ENCODE measurements at regions not wholly inside any gene's neighbourhood (a gene's known extent, or its start where the extent isn't known, plus 50 kb on each side); places are given as distances from the start of the nearest gene placed in this dataset.
A peak's percentile ranks its signal among the peaks of the same experiment; 100 is the strongest.
"Not testable (repeated sequence)": the region's sequence is repeated elsewhere in the genome, so short reads cannot be mapped to it uniquely, and the experiment has no call there.

DNA sequence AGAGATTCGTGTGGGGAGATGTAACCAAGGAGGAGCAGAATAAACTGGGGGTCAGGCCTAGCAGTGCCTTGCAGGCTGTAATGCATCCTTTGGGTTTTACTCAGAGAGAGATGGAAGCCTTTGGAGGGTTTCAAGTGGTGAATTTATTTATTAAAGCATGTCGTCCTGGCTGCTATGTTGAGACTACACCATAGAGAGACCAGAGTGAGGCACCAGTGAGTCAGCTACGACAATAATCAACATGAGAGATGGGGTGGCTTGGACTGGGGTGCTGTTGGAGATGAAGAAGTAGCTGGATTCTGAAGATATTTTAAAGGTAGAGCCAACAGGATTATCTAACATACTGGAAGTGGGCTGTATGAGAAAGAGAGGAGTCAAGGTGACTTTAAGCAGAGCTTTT lies 335.3 kb upstream of the ARHGEF26 start:
- TF ChIP-seq, protein P1, sequence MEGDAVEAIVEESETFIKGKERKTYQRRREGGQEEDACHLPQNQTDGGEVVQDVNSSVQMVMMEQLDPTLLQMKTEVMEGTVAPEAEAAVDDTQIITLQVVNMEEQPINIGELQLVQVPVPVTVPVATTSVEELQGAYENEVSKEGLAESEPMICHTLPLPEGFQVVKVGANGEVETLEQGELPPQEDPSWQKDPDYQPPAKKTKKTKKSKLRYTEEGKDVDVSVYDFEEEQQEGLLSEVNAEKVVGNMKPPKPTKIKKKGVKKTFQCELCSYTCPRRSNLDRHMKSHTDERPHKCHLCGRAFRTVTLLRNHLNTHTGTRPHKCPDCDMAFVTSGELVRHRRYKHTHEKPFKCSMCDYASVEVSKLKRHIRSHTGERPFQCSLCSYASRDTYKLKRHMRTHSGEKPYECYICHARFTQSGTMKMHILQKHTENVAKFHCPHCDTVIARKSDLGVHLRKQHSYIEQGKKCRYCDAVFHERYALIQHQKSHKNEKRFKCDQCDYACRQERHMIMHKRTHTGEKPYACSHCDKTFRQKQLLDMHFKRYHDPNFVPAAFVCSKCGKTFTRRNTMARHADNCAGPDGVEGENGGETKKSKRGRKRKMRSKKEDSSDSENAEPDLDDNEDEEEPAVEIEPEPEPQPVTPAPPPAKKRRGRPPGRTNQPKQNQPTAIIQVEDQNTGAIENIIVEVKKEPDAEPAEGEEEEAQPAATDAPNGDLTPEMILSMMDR (IDR thresholded peaks at IDR 0.05; ENCODE audit: low read depth, low read length, missing control alignments), result peak; percentile 19
- no peaks in the 10 kb centered on the region for H3K36me3 ChIP-seq (replicated peaks)
- in situ Hi-C loops (cut with HindIII; ENCODE audit: low pct_ligation_motif_present, low sequenced_read_pairs), result no loop called here
- H3K27ac ChIP-seq, result no peak overlapping the region
- DNase-seq, result no peak
- H3K4me3 ChIP-seq (ENCODE audit: low read depth, low read length), result no peak overlapping the region
- no peaks in the 10 kb centered on the region for H3K27me3 ChIP-seq (replicated peaks)

DNA sequence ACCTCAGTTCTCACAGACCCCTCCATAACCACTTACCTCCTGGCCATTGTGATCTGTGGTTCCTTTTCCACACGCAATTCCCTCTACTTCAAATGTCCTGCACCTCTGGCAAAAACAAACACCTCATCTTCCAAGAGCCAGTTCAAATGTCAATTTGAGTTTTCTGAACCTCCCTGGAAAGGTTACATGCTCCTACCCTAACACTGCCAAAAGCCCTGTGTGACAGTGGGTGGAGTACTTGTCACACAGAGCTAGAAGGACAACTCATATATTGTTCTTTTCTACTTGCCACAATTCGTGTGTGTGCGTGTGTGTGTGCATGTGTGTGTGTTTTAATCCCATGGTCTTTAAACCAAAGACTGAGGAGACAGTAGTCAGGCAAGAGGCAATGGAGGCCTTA lies 331.8 kb upstream of the ARHGEF26 start:
- in situ Hi-C loops (cut with HindIII; ENCODE audit: low pct_ligation_motif_present, low sequenced_read_pairs), result no loop called here

DNA sequence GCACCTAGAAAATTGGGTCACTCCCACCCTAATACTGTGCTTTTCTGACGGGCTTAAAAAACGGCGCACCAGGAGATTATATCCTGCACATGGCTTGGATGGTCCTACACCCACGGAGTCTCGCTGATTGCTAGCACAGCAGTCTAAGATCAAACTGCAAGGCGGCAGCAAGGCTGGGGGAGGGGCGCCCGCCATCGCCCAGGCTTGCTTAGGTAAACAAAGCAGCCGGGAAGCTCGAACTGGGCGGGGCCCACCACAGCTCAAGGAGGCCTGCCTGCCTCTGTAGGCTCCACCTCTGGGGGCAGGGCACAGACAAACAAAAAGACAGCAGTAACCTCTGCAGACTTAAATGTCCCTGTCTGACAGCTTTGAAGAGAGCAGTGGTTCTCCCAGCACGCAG lies 324.1 kb upstream of the ARHGEF26 start:
- H3K4me3 ChIP-seq (ENCODE audit: low read depth, low read length); DNase-seq; H3K36me3 ChIP-seq (replicated peaks); in situ Hi-C loops (cut with HindIII; ENCODE audit: low pct_ligation_motif_present, low sequenced_read_pairs); H3K27ac ChIP-seq; H3K27me3 ChIP-seq (replicated peaks): not testable (repeated sequence)

More for the DNA sequence above, 331.8 kb upstream of the ARHGEF26 start:
- Histone ChIP-seq H3K4me3 (ENCODE audit: low read depth, low read length) (no peak overlapping the region), H3K36me3 (replicated peaks) (no peaks in the 10 kb centered on the region), H3K27ac (no peak overlapping the region), H3K27me3 (replicated peaks) (no peaks in the 10 kb centered on the region)
- TF ChIP-seq, protein P1 (IDR thresholded peaks at IDR 0.05; ENCODE audit: low read depth, low read length, missing control alignments), result no peak
- DNase-seq, result no peak

DNA sequence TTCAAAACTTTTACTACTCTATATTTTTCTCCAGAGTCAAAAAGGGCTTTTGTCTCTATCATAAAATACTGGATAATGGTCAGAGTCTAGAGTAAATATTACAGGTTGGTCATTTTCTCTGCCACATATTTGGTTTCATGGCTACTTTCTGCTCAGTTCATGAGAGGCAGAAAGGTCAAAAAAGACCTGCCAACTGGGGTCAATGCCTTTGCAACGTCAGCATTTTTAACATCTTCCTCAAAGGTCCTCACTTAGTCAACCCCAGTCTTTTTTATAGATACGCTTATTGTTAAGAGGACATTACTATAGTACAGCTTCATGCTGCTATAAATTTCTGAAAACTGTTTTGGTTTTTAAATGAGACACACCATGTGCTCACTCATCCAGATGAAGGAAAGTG lies 312.1 kb upstream of the ARHGEF26 start:
- Histone ChIP-seq H3K36me3 (replicated peaks) (no peaks in the 10 kb centered on the region), H3K27me3 (replicated peaks) (no peaks in the 10 kb centered on the region), H3K4me3 (ENCODE audit: low read depth, low read length) (no peak overlapping the region), H3K27ac (no peak overlapping the region)
- TF ChIP-seq, protein P1 (IDR thresholded peaks at IDR 0.05; ENCODE audit: low read depth, low read length, missing control alignments), result no peak
- no peak for DNase-seq
- in situ Hi-C loops (cut with HindIII; ENCODE audit: low pct_ligation_motif_present, low sequenced_read_pairs), result no loop called here

DNA sequence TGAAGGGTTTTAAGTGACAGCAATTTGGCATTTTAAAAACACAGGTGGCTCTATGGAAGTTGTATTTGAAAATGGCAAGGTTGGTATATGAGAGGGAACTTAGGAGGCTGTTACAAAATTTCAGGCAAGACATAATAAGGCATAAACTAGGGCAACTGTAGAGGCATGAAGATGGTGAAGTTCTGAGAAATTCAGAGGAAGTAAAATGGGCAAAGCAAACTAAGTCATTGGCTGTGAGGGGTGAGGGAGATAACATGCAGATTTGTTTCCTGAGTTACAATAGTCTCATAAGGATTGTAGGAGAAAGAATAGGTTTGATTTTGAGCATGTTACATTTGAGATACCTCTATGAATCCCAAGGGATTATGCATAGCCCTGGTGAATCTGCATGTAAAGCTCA lies 302.9 kb upstream of the ARHGEF26 start:
- in situ Hi-C loops (cut with HindIII; ENCODE audit: low pct_ligation_motif_present, low sequenced_read_pairs), result no loop called here
- Histone ChIP-seq H3K27ac (no peak overlapping the region), H3K36me3 (replicated peaks) (no peaks in the 10 kb centered on the region), H3K4me3 (ENCODE audit: low read depth, low read length) (no peak overlapping the region), H3K27me3 (replicated peaks) (no peaks in the 10 kb centered on the region)
- TF ChIP-seq, protein P1 (IDR thresholded peaks at IDR 0.05; ENCODE audit: low read depth, low read length, missing control alignments), result no peak
- no peak for DNase-seq

DNA sequence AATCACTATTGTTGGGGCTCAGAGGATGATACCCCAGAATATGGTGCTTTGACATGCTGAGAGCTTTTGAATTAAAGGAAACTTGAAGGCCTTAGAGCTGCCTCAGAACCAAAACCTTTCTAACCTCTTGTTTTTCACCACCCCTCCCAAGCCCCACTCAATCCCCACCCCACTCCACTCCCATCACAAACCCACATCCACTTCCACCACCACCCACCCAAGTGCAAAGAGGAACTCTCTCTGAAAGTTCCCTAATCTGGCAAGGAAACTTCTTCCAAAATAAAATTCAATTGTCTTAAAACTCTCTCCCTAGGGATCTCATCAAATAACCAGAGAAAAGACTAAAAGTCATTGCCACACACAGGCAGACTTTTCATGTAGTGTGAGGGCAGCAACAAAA lies 301.2 kb upstream of the ARHGEF26 start:
- DNase-seq, result no peak
- H3K4me3 ChIP-seq (ENCODE audit: low read depth, low read length), result no peak overlapping the region
- H3K27ac ChIP-seq, result no peak overlapping the region
- TF ChIP-seq, protein P1 (IDR thresholded peaks at IDR 0.05; ENCODE audit: low read depth, low read length, missing control alignments), result no peak
- H3K36me3 ChIP-seq (replicated peaks), result no peaks in the 10 kb centered on the region
- H3K27me3 ChIP-seq (replicated peaks), result no peaks in the 10 kb centered on the region
- in situ Hi-C loops (cut with HindIII; ENCODE audit: low pct_ligation_motif_present, low sequenced_read_pairs), result no loop called here

DNA sequence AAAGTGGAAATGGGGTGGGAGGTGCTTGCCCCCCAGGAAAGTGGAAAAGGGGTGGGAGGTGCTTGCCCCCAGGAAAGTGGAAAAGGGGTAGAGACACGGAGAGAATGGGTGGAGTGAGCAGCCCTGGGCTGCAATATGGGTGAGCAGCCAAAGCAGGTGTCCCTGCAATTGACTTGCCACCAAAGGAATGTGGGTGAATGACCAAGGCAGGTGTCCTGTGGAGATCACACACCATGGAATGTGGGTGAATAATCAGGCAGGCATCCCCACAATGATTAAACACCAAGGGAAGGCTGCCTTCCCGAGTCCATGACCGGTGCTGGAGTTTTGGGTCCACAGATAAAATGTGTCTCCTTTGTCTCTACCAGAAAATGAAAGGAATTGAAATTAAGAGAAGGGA lies 292.8 kb upstream of the ARHGEF26 start:
- H3K27ac ChIP-seq; DNase-seq; in situ Hi-C loops (cut with HindIII; ENCODE audit: low pct_ligation_motif_present, low sequenced_read_pairs); H3K27me3 ChIP-seq (replicated peaks); H3K36me3 ChIP-seq (replicated peaks); H3K4me3 ChIP-seq (ENCODE audit: low read depth, low read length): not testable (repeated sequence)
